HG03196 (cell line): ENCODE measurements at regions not wholly inside any gene's neighbourhood (a gene's known extent, or its start where the extent isn't known, plus 50 kb on each side); places are given as distances from the start of the nearest gene placed in this dataset.

Experiments used
- ATAC-seq: cut with Tn5 transposase; IDR thresholded peaks from one replicate; pipeline ENCODE4 v1.9.1; 2021; ENCODE audit not compliant: unreplicated experiment

DNA sequence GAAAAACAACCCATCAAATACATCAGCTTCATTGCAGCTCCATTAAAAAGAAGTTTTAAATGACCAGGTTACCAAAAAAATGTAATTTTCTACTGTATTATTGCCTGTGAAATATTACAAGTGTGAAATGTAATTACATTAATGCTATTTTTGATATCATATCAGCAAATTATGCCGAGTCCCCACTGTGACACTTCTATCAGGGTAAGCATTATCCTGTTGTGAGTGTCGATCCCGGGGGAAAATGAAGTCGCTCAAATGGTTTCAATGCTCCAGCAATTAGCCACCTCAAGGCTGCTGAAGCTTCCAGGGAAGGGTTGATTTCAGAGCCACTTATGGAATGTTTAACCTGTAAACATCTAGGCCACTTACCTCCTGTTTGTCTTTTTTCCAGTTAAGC is 70.4 kb downstream of the RCN1 start:
- ATAC-seq = no peak

DNA sequence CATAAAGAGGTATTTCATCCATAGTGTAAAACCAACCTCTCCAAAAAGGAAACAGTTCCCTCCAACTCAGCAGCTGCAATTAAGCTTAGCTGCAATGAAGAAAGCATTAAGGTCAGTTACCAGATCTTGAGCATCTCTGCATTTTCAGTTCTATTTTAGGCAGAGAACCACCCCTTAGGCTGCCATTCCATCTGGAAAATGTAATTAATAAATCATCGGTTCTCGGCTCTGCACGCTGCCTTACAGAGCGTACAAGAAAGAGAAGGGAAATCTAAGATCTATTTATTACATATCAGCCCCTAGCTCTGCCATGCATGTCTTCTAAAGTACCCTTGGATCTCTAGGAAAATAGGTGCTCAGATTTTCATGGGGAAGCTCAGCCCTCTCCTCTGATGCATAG is 71.5 kb downstream of the RCN1 start:
- no peak for ATAC-seq

DNA sequence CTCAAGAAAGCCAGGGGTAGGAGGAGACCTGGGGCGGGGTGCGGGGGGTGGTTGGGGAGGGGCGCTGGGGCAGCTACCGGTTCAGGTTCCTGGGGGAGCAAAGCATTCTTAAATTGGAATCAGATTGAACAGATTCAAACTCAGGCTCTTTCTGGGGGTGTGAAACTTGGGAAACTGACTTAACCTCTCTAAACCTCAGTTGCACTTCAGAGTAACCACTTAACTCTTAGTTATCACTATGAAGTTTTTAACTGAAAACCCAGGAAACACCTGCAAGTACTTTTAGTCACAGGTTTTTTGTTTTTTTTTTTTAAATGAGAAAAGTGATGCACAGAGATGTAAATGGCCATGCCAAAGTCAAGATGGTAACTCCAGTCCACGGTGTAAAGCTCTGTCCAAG is 72.0 kb downstream of the RCN1 start:
- no peak for ATAC-seq

DNA sequence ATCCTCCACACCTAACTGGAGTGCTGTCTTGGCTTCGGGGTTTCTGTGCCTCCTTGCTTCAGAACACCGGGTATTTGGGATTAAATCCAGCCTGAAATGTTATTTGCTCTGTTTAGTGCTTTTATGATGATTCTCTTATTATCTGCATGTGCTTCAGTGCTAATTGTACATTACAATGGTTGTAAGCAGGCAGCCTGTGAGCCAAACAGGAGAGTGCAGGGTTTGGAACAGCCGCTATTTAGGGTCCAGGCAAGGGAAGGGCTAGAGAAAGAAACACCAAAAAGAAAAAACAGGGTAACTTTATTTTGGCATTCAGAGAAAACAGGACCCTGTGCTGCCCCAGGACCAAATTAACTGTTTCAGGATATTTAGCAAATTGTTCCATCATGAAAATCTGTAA is 72.7 kb downstream of the RCN1 start:
- ATAC-seq = no peak

GRCh38 chr11:32164836-32165235 is 74.0 kb downstream of the RCN1 start:
- ATAC-seq = no peak

- ATAC-seq = no peak
Measured at GRCh38 chr11:32168924-32169323, 78.0 kb downstream of the RCN1 start.

GRCh38 chr11:32171445-32171844 is 80.6 kb downstream of the RCN1 start:
- no peak for ATAC-seq

- ATAC-seq = no peak
Measured at GRCh38 chr11:32172041-32172847, 81.4 kb downstream of the RCN1 start.

DNA sequence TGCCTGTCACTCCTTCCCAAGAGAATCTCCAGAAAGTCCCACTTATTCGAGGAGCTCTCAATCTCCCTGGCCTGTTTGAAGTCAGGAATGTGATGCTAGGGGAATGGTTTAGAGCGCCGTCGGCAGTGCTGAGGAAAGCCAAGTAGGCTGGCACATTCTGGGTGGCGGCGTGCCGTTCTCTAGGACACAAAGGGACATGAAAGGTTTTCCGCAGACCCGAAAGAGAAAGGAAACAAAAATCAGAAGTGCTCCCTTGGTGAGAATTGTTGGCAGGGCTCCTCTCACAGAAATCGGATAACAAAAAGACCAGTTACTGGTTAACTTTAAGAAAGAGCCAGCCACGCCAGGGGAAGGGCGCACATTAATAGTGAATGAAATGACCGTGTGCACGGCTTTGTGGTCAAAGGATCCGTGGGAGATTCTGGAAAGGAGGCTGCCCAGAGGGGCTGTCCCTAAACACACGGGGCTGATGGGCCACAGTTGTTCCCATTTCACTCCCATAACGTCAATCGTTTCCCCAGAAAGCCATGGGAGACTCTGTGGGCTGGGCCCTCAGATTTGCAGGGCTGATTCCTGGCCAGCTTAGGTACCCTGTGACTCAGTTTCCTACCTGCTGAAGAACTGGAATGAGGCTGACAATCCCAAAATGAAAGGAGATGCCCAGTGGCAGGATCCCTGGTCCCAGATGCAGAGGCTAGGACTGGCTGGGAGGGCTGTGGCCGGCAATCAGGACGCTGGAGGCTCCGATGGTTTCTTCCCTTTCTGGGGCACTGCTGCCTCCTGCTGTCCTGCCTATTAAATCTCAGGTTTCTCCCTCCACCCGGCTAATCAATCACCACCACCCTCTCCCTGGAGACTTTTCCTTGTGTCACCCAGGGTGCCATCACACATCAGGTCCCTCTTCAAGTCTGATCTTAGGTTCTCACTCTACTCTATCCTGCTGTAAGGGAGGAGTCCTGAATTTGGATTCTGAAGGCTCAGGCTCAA is 82.3 kb downstream of the RCN1 start:
- ATAC-seq = no peak

DNA sequence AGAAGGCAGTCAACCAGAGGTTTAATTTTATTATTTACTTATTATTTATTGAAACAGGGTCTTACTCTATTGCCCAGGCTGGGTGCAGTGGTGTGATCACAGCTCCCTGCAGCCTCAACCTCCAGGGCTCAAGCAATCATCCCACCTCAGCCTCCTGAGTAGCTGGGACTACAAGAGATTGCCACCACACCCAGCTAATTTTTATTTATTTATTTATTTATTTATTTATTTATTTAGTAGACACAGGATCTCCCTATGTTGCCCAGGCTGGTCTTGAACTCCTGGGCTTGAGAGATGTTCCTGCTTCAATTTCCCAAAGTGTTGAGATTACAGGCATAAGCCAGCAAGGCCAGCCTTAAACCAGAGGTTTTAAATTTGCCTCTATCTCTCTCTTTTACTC is 83.1 kb downstream of the RCN1 start:
- no peak for ATAC-seq

DNA sequence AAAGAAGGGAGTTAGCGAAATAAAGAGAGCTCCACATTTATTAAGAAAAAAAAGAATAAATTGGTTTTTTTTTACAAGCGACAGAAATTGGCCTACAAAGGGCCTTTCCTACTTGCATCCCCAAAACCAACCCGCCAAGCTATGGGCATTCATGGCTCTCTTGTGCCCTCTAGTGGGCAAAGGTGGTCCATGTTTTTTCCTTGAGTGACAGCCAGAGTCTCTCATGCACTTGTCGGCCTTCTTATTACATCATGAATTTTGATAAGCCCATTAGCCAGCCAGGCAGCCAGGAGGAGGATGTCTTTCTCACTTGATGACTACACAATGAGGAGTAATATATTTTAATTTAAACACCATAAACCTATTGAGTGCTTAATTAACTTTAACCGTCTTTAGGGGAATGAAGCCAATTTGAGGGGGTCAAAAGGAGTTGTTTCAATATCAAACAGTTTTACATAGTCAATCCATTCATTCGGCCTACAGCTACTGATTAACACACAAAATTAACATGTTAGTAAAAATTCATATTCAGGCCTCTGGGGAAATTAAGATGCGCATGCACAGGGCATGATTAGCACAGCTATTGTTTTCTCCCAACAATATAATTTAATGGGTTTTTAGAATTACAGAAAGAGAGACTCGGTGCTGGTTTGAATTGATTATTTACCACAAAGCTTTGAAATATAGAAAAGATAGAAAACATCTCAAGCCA is 85.5 kb downstream of the RCN1 start:
- ATAC-seq = peak; percentile 64

GRCh38 chr11:32178692-32179091 is 87.8 kb downstream of the RCN1 start:
- ATAC-seq = no peak

- ATAC-seq = no peak
Measured at GRCh38 chr11:32183512-32183911, 92.6 kb downstream of the RCN1 start.

- ATAC-seq = peak; percentile 28
Measured at GRCh38 chr11:32184041-32184722, 93.3 kb downstream of the RCN1 start.

GRCh38 chr11:32184723-32185376 is 94.0 kb downstream of the RCN1 start:
- ATAC-seq = peak; percentile 54

DNA sequence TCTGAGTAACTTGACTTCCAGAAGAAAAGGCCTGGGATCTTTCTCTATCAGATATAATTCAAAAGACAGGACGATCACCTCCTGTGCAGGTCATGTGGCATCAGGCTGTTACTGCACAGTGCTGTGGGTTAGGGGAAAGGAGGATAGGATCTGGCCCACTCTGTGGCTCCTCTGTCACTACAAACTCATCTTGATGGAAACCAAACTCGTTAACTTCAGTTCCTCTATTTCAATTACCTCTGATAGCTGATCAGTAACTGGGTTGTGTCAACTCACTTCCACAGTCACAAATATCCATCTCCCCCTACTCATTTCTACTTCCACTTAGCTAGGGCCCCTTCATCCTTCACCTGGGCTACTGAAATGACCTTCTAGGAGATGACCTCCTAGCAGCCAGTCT is 95.2 kb downstream of the RCN1 start:
- no peak for ATAC-seq

- no peak for ATAC-seq
Measured at GRCh38 chr11:32187111-32187510, 96.2 kb downstream of the RCN1 start.

DNA sequence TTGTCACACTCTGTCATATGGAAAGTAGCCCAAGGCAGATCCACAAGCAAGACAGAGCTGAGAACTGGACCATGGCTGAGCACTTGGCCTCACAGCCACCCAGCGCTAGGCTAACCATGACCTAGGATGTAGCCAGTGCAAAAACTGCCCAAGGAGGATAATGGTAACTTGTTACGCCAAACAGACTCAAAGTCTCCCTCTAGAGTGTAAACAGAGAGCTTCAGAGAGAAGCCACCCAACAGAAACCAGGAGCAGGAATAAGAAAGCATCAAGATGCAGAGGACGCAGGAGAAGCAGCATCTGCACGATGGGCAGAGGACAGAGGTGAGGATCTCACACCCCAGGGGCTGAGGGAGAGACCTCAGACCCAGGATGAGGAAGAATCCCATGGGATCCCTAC is 97.9 kb downstream of the RCN1 start:
- no peak for ATAC-seq

DNA sequence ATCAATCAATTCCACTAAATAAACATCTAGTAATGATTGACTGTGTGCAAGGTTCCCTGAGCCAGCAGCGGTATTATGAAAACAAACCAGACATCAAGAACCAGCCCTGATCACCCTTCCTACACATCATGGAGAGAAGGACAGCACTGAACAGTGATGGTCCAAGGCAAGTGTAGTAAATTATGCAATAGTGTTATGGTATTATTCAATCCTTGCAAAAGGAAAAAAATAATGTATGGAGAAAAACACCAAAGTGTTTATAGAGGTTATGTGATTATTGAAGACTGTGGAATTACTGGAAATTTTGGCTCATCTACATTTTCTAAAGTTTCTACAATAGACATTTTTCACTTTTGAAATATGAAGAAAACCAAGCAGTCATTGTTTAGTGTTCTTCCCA is 105.3 kb downstream of the RCN1 start:
- ATAC-seq = no peak

DNA sequence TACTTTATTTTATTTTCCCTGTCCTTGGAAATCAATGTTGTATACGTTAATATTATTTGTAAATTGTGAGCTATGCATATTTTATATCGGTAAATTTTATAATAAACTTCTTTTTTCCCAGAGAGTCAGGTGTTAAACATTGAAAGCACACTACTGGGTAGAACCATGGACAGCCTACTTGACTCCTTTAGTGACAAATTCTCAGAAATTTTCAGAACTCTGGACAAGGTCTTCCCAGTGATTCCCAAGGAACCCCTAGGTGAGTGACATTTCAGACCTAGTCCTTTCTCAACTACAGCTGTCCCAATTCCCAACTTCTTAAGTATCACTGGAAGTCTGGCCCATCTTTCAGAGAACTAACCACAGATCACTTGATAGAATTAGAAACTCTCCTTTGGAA is 107.2 kb downstream of the RCN1 start:
- ATAC-seq = no peak
